HG03039 (cell line): ENCODE measurements at regions not wholly inside any gene's neighbourhood (a gene's known extent, or its start where the extent isn't known, plus 50 kb on each side); places are given as distances from the start of the nearest gene placed in this dataset.
"Not testable (repeated sequence)": the region's sequence is repeated elsewhere in the genome, so short reads cannot be mapped to it uniquely, and the experiment has no call there.

Experiments used
- ATAC-seq: cut with Tn5 transposase; IDR thresholded peaks from one replicate; pipeline ENCODE4 v1.9.1; 2021; ENCODE audit warnings: mild to moderate bottlenecking, moderate library complexity; ENCODE audit not compliant: unreplicated experiment

DNA sequence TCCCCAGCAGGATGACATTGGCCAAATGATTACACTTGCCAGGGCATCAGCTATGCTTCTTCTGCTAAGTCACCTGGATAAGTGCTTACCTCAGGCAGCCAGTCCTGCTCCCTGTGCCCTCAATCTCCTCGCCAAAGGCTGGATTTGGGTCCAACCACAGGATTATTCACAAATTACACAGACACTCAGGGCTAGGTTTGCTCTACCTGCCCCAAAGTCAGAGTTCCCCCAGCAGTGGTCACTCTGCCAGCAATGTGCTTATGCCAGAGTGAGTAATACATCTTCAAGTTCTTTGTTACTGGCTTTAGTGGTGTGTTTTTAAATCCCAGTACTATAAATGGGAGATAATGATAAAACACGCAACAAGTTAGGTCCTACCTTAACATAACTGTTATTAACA is 189.7 kb upstream of the SEMA3D start:
- ATAC-seq, result no peak

DNA sequence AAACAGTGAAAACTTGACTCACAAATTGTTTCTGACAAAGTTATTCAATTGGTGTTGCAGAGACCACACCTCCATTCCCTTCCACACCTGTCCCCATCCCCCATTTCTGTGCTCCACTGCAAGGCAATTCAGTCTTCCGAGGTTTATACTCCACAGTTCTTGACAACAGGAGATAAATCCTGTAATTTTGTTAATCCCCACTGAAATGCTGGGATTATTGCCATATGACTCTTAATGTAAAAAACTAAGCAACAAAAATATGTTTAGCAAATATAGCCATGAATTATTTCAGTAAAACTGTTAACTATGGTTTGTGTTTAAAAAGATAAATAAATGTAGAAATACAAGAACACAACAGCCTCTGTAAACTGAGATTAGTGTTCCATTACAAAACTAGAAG is 170.1 kb upstream of the SEMA3D start:
- no peak for ATAC-seq

GRCh38 chr7:85343484-85343883 is 156.6 kb upstream of the SEMA3D start:
- peak; percentile 68 for ATAC-seq

GRCh38 chr7:85342781-85343180 is 155.9 kb upstream of the SEMA3D start:
- no peak for ATAC-seq

- ATAC-seq, result no peak
These were observed 155.1 kb upstream of the SEMA3D start for GRCh38 chr7:85341973-85342372.

DNA sequence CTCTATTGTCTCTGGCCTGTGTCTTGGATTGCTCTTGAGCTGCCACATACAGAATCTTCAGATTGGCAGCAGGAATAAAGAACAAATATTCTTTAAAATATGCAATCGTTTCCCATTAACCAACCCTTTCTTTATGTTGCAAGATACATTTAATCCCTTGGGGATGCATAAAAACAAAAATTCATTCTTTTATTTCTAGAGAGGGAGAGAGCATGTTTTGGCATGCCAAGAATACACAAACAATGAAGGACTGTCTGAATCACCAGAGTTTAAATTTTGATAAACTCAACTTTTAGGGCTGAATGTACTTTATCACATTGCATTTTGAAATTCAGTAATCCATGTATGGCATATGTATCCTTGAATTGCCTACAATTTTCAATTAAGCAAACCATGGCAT is 154.3 kb upstream of the SEMA3D start:
- no peak for ATAC-seq

- ATAC-seq, result no peak
These were observed 149.2 kb upstream of the SEMA3D start for GRCh38 chr7:85336086-85336485.

GRCh38 chr7:85335113-85335512 is 148.3 kb upstream of the SEMA3D start:
- ATAC-seq, result not testable (repeated sequence)

DNA sequence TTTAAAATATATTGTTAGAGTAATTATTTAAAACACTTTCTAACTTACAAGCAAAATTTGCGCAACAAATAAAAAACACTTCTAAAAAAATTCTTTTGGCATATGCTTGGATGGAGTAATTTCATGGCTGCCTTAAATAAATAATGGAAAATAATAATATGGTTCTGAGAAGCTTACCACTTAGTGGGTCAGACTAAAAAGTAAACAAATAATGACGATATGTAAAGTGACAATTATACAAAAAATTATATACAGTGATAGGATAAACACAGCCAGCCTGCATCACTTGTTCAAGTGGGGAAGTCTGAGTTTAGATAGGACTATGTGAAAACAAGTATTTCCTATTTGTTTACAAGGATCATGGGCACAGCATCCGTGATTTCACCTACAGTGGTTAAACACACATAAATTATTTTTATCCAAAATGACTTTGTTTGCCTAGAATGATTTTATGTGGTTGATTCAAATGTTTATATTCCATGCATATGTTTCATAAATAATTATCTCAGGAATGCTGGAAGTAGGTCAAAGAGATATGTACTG is 141.7 kb upstream of the SEMA3D start:
- ATAC-seq, result no peak

- ATAC-seq, result no peak
These were observed 137.4 kb upstream of the SEMA3D start for GRCh38 chr7:85324145-85324799.

DNA sequence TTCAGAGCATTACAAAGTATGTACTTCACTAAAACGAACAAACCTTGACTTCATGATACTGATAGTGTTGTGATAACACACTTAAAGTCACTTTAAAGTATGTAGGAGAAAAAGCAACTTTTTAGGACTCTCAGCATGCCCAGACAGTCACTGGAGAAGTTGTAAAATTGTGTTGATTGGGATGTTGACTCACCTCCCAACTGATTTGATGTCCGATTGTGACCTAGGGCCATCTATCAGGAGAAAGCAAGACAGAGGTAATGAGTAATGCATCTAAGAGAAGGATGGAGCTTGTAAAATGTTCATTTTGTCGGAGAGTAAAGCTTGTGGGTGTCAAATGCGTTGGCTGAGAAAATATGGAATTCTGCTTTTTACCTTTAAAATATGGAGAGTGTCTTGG is 135.4 kb upstream of the SEMA3D start:
- no peak for ATAC-seq

DNA sequence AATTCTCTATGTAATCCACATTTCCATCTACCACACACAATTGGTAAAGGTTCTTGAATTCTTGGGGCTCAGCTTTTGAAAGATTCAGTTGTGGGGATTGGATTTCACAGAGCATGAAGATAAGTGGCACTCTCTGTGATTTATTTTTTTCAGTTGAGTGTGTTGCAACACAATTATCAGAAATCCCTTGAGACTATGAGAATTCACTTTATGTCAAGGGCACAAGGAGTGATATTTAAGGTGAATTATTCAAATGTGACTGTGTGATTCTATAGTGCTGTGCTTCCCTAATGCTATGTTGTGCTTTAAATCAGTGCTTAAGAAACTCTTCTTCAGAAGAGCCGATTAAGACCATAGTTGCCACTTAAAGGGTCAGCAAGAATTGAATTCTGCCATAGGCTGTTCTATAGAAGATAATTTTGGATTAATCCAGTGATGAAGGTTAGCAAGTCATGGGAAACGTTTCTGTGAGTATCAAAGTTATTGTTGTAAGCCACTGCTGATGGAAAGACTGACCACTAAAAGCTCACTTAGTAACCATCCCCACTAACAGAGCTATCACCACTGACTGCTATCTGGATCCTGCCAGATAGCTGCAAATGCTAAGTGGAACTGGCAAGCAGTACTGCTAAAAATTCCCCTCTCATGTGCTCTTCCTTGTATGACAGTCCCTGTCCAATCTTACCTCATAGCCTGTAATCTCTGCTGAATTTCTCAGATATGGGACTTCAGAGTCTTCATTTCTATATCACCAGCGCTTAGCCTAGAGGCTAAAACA is 134.0 kb upstream of the SEMA3D start:
- ATAC-seq, result no peak

GRCh38 chr7:85316489-85316888 is 129.6 kb upstream of the SEMA3D start:
- ATAC-seq, result no peak

DNA sequence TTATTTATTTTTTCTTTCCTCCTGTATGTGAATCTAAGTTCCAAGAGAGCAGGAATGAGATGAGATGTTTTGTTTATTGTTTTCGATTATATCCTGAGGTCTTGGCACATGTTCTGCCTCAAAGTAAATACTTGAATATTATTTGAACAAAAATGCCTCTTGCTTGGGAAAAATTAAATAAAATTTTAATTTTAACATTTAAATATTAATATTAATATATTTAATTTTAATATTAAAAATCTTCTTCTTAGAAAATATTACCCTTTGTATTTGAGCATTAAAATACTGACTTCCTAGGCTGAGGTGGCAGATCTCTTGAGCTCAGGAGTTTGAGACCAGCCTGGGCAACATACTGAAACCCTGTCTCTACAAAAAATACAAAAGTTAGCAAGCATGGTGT is 123.4 kb upstream of the SEMA3D start:
- no peak for ATAC-seq

GRCh38 chr7:85306115-85306514 is 119.3 kb upstream of the SEMA3D start:
- ATAC-seq, result no peak

GRCh38 chr7:85294176-85294575 is 107.3 kb upstream of the SEMA3D start:
- no peak for ATAC-seq

GRCh38 chr7:85292908-85293576 is 106.2 kb upstream of the SEMA3D start:
- no peak for ATAC-seq

- ATAC-seq, result no peak
These were observed 103.4 kb upstream of the SEMA3D start for GRCh38 chr7:85290269-85290668.

DNA sequence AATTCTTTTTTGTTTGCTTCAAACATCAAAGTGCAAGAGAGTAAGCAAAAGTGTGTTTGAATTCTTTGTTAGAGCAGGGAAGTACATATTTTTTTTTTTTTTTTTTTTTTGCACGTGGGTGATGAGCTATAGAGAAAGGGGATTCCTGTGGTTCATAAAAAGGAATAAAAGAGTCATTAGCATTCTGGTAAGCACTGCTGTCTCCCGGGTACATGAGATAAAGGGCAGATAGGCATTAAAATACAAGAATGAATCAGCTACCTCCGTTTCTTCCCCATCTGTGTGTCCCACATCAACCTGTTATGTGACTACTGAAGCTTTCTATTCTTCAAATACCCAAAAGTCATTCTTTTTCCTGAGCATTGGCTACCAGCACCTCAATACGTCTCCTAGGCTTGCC is 102.4 kb upstream of the SEMA3D start:
- no peak for ATAC-seq

DNA sequence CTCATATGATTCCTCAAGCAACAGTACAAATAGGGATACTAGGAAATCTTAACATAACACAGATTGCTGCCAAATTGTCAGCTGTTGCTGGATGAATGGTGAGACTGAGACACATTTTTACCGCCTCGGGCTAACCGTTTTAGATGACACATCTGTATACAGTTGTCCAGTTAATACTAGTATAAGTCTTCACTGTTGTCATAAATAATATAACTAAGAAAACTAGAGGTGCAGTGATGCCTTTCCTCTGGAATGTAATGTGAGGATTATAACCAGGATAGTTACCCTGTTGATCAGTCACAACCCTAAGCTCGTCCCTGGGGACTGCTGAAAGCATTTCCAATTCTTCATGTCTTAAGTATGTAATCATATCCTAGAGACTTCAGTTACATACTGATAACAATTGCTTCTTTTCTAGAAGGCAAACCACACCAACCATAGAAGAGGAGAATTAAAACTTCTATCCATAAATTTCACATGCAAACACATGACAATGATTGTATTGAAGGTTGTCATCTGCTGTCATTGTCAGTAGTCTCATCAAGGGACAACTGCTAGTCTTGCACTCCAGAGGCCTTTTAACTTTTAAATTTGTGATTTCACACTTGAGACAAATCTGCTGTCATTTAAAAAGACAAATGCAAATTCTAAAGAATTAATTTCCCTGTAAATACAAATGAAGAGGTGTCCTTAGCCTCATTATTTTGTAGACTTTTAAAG is 100.4 kb upstream of the SEMA3D start:
- ATAC-seq, result no peak

DNA sequence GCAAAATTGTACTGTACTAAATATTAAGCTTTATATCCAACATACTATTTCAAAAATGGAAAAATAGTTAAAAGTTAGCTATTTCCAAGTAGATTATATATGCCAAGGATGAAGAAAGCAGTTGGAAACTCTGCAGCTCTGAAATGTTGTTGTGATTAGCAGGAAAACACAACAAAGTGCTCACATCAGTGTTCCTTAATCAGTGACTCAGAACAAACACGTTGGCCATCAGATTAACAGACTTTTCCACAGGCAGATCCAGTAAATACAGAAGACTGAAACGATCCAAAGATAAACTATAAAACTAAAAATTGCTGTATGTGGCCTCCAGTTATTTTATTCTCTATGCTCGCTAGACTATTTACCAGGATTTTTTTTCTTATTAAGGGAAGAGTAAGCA is 99.6 kb upstream of the SEMA3D start:
- no peak for ATAC-seq
